ENCODE measurements at regions not wholly inside any gene's neighbourhood (a gene's known extent, or its start where the extent isn't known, plus 50 kb on each side); places are given as distances from the start of the nearest gene placed in this dataset.

DNA sequence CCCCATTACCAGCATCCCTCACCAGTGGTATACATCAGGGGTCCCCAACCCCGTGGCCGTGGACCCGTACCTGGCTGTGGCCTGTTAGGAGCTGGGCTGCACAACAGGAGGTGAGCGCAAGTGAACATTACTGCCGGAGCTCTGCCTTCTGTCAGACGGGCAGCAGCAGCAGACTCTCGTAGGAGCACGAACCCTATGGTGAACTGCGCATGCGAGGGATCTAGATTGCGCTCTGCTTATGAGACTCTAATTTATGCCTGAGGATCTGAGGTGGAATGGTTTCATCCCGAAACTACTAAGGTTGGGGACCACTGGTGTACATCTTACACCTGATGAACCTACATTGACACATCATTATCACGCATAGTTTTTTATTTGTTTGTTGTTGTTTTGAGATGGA lies 52.8 kb upstream of the DHX15 start:
- Histone ChIP-seq H4K20me1 (ENCODE audit: insufficient read depth, low read length, poor library complexity, severe bottlenecking) (no peaks in the 10 kb centered on the region), H3K4me1 (ENCODE audit: insufficient read depth, low read length, poor library complexity, severe bottlenecking) (no peaks in the 10 kb centered on the region), H3K36me3 (ENCODE audit: insufficient read depth, low read length) (no peaks in the 10 kb centered on the region), H3K9me2 (replicated peaks; ENCODE audit: low read depth, low read length) (no peaks in the 10 kb centered on the region), H3K9me3 (ENCODE audit: insufficient read depth, low read depth, low read length) (no peaks in the 10 kb centered on the region), H3K4me2 (ENCODE audit: low read depth, low read length, poor library complexity, severe bottlenecking) (no peak overlapping the region), H3K4me3 (ENCODE audit: low read length, poor library complexity, severe bottlenecking) (no peak overlapping the region), H3K27me3 (ENCODE audit: insufficient read depth, low read length, poor library complexity, severe bottlenecking) (no peaks in the 10 kb centered on the region), H3F3A (ENCODE audit: low read depth) (no peaks in the 10 kb centered on the region), H3K79me2 (ENCODE audit: insufficient read depth, low read length) (no peaks in the 10 kb centered on the region), H2AFZ (ENCODE audit: low read length) (no peak overlapping the region), H3K9ac (ENCODE audit: low read depth, low read length, poor library complexity, severe bottlenecking) (no peak overlapping the region)
- TF ChIP-seq, protein P1, sequence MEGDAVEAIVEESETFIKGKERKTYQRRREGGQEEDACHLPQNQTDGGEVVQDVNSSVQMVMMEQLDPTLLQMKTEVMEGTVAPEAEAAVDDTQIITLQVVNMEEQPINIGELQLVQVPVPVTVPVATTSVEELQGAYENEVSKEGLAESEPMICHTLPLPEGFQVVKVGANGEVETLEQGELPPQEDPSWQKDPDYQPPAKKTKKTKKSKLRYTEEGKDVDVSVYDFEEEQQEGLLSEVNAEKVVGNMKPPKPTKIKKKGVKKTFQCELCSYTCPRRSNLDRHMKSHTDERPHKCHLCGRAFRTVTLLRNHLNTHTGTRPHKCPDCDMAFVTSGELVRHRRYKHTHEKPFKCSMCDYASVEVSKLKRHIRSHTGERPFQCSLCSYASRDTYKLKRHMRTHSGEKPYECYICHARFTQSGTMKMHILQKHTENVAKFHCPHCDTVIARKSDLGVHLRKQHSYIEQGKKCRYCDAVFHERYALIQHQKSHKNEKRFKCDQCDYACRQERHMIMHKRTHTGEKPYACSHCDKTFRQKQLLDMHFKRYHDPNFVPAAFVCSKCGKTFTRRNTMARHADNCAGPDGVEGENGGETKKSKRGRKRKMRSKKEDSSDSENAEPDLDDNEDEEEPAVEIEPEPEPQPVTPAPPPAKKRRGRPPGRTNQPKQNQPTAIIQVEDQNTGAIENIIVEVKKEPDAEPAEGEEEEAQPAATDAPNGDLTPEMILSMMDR (conservative IDR thresholded peaks at IDR 0.05; ENCODE audit: low read length) = no peak
- no peak for TF ChIP-seq EZH2phosphoT487 (IDR thresholded peaks at IDR 0.05; ENCODE audit: borderline replicate concordance)

DNA sequence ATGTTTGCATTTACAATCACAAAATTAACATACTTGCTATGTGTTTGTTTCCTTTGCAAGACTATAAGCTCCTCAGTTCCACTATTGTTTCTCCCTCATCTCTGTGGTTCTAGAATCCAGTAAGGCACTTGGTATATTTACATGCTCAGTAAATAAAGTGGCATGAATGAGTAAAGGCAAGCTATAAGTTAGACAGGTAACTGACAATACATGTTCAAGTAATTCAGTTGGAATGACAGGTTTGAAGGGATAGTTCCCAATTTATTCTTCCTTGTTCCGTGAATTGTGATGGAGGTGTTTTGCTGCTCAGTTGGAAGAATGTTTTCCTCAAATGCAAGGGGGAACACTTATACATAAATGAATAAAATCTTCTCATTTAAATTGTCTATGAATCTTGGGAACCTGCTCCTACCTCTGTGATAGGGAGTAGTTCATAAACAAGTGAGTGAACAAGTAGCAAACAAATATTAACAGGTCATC lies 54.1 kb upstream of the DHX15 start:
- TF ChIP-seq, protein P1 (conservative IDR thresholded peaks at IDR 0.05; ENCODE audit: low read length) = no peak
- TF ChIP-seq EZH2phosphoT487 (IDR thresholded peaks at IDR 0.05; ENCODE audit: borderline replicate concordance) = no peak
- Histone ChIP-seq H2AFZ (ENCODE audit: low read length) (no peak overlapping the region), H3K27me3 (ENCODE audit: insufficient read depth, low read length, poor library complexity, severe bottlenecking) (no peaks in the 10 kb centered on the region), H4K20me1 (ENCODE audit: insufficient read depth, low read length, poor library complexity, severe bottlenecking) (no peaks in the 10 kb centered on the region), H3K9me3 (ENCODE audit: insufficient read depth, low read depth, low read length) (no peaks in the 10 kb centered on the region), H3K4me2 (ENCODE audit: low read depth, low read length, poor library complexity, severe bottlenecking) (no peak overlapping the region), H3K4me3 (ENCODE audit: low read length, poor library complexity, severe bottlenecking) (no peak overlapping the region), H3K79me2 (ENCODE audit: insufficient read depth, low read length) (no peaks in the 10 kb centered on the region), H3K4me1 (ENCODE audit: insufficient read depth, low read length, poor library complexity, severe bottlenecking) (no peaks in the 10 kb centered on the region), H3K36me3 (ENCODE audit: insufficient read depth, low read length) (no peaks in the 10 kb centered on the region), H3K9me2 (replicated peaks; ENCODE audit: low read depth, low read length) (no peaks in the 10 kb centered on the region), H3K9ac (ENCODE audit: low read depth, low read length, poor library complexity, severe bottlenecking) (no peak overlapping the region), H3F3A (ENCODE audit: low read depth) (no peaks in the 10 kb centered on the region)

DNA sequence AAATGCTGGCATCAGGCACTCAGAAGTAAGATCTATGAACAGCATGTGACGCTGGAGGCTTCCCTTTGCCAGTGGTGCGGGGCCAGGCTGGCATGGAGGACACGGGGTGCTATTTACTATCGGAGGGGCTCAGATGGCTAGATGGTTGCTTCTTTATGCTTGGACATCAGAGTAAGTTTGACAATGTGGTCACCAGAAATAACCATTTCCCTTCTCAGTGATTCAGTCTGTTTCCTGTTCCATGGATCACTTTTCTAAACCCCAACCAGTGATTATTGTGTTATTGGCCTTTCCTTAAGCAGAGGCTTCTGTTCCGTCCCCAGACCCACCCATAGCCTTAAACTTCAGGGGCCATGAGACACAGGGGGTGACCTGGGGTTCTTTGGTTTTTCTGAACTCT lies 55.4 kb upstream of the DHX15 start:
- Histone ChIP-seq H3K9me3 (ENCODE audit: insufficient read depth, low read depth, low read length) (no peaks in the 10 kb centered on the region), H3K36me3 (ENCODE audit: insufficient read depth, low read length) (no peaks in the 10 kb centered on the region), H3F3A (ENCODE audit: low read depth) (no peaks in the 10 kb centered on the region), H3K79me2 (ENCODE audit: insufficient read depth, low read length) (no peaks in the 10 kb centered on the region), H2AFZ (ENCODE audit: low read length) (no peak overlapping the region), H3K4me3 (ENCODE audit: low read length, poor library complexity, severe bottlenecking) (no peak overlapping the region), H3K9ac (ENCODE audit: low read depth, low read length, poor library complexity, severe bottlenecking) (no peak overlapping the region), H3K27me3 (ENCODE audit: insufficient read depth, low read length, poor library complexity, severe bottlenecking) (no peaks in the 10 kb centered on the region), H3K4me2 (ENCODE audit: low read depth, low read length, poor library complexity, severe bottlenecking) (no peak overlapping the region), H3K4me1 (ENCODE audit: insufficient read depth, low read length, poor library complexity, severe bottlenecking) (no peaks in the 10 kb centered on the region), H3K9me2 (replicated peaks; ENCODE audit: low read depth, low read length) (no peaks in the 10 kb centered on the region), H4K20me1 (ENCODE audit: insufficient read depth, low read length, poor library complexity, severe bottlenecking) (no peaks in the 10 kb centered on the region)
- TF ChIP-seq, protein P1 (conservative IDR thresholded peaks at IDR 0.05; ENCODE audit: low read length) = no peak
- TF ChIP-seq EZH2phosphoT487 (IDR thresholded peaks at IDR 0.05; ENCODE audit: borderline replicate concordance) = no peak

Measured in Loucy (cell line).